ENCODE measurements at regions not wholly inside any gene's neighbourhood (a gene's known extent, or its start where the extent isn't known, plus 50 kb on each side); places are given as distances from the start of the nearest gene placed in this dataset.

GRCh38 chr17:71063127-71063526 lies 893.8 kb downstream of the KCNJ2 start:
- no peak overlapping the region for H3K27ac ChIP-seq (ENCODE audit: low read depth in 1 of 2, low read length in 2 of 2)
- H3K4me1 ChIP-seq (ENCODE audit: control insufficient read depth in 4 of 4, insufficient read depth in 4 of 4, low read length in 3 of 4) = no peaks in the 10 kb centered on the region
- H3K36me3 ChIP-seq (ENCODE audit: control insufficient read depth in 4 of 4, insufficient read depth in 3 of 4, low read depth in 1 of 4, low read length in 3 of 4) = no peaks in the 10 kb centered on the region
- H3K4me3 ChIP-seq (ENCODE audit: low read depth in 1 of 3, low read length in 3 of 3) = no peak overlapping the region
- no peak overlapping the region for H3K9ac ChIP-seq (ENCODE audit: low read depth in 1 of 2, low read length in 2 of 2)
- WGBS = 76% methylated on average over 2 of the region's 2 CpGs
- no peak for TF ChIP-seq RAD21 (IDR thresholded peaks at IDR 0.05)
- TF ChIP-seq ZBTB33 (IDR thresholded peaks at IDR 0.05) = no peak
- no peak for TF ChIP-seq NR2F2 (IDR thresholded peaks at IDR 0.05)
- TF ChIP-seq GABPA (IDR thresholded peaks at IDR 0.05 in 1 of 2, conservative IDR thresholded peaks at IDR 0.05 in 1 of 2) = no peak
- TF ChIP-seq HNF4G (IDR thresholded peaks at IDR 0.05) = no peak
- TF ChIP-seq YY1 (IDR thresholded peaks at IDR 0.05) = no peak
- no peak for TF ChIP-seq SP1 (IDR thresholded peaks at IDR 0.05)
- no peak for TF ChIP-seq FOXA1 (IDR thresholded peaks at IDR 0.05)
- no peaks in the 10 kb centered on the region for H3K27me3 ChIP-seq (ENCODE audit: control insufficient read depth in 4 of 4, insufficient read depth in 4 of 4, low read length in 3 of 4)
- no peak for DNase-seq (ENCODE audit: low spot score)
- no peaks in the 10 kb centered on the region for H3K9me3 ChIP-seq (ENCODE audit: control insufficient read depth in 4 of 4, low read length in 3 of 4)

DNA sequence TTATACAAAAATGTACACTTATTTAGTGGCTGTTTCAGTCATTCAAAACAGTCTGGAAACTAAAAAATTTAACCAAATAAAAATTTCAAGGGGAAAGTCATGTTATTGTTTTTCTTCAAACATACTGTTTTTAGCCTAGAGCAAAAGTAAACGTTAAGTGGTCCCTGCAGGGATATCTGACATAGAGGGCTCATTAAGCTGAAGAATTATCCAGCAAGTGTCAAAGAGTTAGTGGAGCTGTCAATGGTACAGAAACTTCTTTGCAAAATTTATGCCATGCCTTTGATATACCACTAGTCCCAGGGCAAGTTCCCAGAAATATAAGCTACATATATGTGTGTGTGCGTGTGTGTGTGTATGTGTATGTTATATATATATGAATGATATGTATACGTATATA lies 894.2 kb downstream of the KCNJ2 start:
- H3K9ac ChIP-seq (ENCODE audit: low read depth in 1 of 2, low read length in 2 of 2) = no peak overlapping the region
- TF ChIP-seq, protein P1, sequence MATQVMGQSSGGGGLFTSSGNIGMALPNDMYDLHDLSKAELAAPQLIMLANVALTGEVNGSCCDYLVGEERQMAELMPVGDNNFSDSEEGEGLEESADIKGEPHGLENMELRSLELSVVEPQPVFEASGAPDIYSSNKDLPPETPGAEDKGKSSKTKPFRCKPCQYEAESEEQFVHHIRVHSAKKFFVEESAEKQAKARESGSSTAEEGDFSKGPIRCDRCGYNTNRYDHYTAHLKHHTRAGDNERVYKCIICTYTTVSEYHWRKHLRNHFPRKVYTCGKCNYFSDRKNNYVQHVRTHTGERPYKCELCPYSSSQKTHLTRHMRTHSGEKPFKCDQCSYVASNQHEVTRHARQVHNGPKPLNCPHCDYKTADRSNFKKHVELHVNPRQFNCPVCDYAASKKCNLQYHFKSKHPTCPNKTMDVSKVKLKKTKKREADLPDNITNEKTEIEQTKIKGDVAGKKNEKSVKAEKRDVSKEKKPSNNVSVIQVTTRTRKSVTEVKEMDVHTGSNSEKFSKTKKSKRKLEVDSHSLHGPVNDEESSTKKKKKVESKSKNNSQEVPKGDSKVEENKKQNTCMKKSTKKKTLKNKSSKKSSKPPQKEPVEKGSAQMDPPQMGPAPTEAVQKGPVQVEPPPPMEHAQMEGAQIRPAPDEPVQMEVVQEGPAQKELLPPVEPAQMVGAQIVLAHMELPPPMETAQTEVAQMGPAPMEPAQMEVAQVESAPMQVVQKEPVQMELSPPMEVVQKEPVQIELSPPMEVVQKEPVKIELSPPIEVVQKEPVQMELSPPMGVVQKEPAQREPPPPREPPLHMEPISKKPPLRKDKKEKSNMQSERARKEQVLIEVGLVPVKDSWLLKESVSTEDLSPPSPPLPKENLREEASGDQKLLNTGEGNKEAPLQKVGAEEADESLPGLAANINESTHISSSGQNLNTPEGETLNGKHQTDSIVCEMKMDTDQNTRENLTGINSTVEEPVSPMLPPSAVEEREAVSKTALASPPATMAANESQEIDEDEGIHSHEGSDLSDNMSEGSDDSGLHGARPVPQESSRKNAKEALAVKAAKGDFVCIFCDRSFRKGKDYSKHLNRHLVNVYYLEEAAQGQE (IDR thresholded peaks at IDR 0.05) = no peak
- no peak for TF ChIP-seq ZBTB33 (IDR thresholded peaks at IDR 0.05)
- TF ChIP-seq EGR1 (IDR thresholded peaks at IDR 0.05; ENCODE audit: low read depth in 2 of 2) = no peak
- no peak for TF ChIP-seq FOXA1 (IDR thresholded peaks at IDR 0.05)
- TF ChIP-seq TAF1 (conservative IDR thresholded peaks at IDR 0.05) = no peak
- TF ChIP-seq, protein P2, sequence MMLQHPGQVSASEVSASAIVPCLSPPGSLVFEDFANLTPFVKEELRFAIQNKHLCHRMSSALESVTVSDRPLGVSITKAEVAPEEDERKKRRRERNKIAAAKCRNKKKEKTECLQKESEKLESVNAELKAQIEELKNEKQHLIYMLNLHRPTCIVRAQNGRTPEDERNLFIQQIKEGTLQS (IDR thresholded peaks at IDR 0.05) = no peak
- no peak for TF ChIP-seq YY1 (IDR thresholded peaks at IDR 0.05)
- no peak for TF ChIP-seq FOXA2 (IDR thresholded peaks at IDR 0.05)
- TF ChIP-seq RAD21 (IDR thresholded peaks at IDR 0.05) = no peak
- no peak for TF ChIP-seq GABPA (IDR thresholded peaks at IDR 0.05 in 1 of 2, conservative IDR thresholded peaks at IDR 0.05 in 1 of 2)
- no peak for TF ChIP-seq SP1 (IDR thresholded peaks at IDR 0.05)
- no peak for TF ChIP-seq RXRA (IDR thresholded peaks at IDR 0.05)
- TF ChIP-seq MAX (IDR thresholded peaks at IDR 0.05) = no peak
- no peak for TF ChIP-seq JUND (IDR thresholded peaks at IDR 0.05)
- TF ChIP-seq NR2F2 (IDR thresholded peaks at IDR 0.05) = no peak
- TF ChIP-seq HNF4A (conservative IDR thresholded peaks at IDR 0.05) = no peak
- TF ChIP-seq CTCF (IDR thresholded peaks at IDR 0.05; ENCODE audit: low read depth, low read length, missing input control) = no peak
- no peak for TF ChIP-seq HNF4G (IDR thresholded peaks at IDR 0.05)
- H3K27ac ChIP-seq (ENCODE audit: low read depth in 1 of 2, low read length in 2 of 2) = no peak overlapping the region
- DNase-seq (ENCODE audit: low spot score) = no peak
- H3K9me3 ChIP-seq (ENCODE audit: control insufficient read depth in 4 of 4, low read length in 3 of 4) = no peaks in the 10 kb centered on the region
- H3K27me3 ChIP-seq (ENCODE audit: control insufficient read depth in 4 of 4, insufficient read depth in 4 of 4, low read length in 3 of 4) = no peaks in the 10 kb centered on the region
- no peak overlapping the region for H3K4me3 ChIP-seq (ENCODE audit: low read depth in 1 of 3, low read length in 3 of 3)
- 85% methylated on average over 3 of the region's 3 CpGs for WGBS
- H3K4me1 ChIP-seq (ENCODE audit: control insufficient read depth in 4 of 4, insufficient read depth in 4 of 4, low read length in 3 of 4) = no peaks in the 10 kb centered on the region
- no peaks in the 10 kb centered on the region for H3K36me3 ChIP-seq (ENCODE audit: control insufficient read depth in 4 of 4, insufficient read depth in 3 of 4, low read depth in 1 of 4, low read length in 3 of 4)

Data from liver (tissue), 8 donors.